ENCODE measurements at regions not wholly inside any gene's neighbourhood (a gene's known extent, or its start where the extent isn't known, plus 50 kb on each side); places are given as distances from the start of the nearest gene placed in this dataset.
"Not testable (repeated sequence)": the region's sequence is repeated elsewhere in the genome, so short reads cannot be mapped to it uniquely, and the experiment has no call there.

DNA sequence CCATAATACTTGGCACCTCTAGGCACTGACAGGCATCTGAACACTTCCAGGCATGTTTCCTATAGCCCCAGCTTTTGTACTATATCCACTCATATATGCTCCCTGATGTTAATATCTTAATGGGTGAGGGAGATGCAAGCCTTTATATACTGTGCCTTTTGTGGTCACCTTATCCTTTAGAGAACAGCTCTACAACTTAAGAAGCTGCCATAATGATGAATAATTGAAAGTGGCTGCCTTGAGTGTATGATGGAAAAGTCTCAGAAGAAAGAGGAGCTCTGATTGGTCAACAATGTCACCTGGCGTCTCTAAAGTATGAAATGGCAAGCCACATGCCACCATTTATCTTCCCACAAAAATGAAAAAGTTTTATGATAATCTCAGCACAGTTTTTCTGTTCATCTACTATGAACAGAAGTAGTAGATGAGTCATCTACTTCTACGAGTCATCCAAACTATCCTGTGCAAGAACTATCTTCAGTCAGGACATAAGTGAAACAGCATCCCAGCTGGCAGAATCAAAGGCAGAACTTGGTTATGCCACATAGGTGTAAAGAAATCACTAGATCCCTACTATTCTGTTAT lies 997.9 kb upstream of the CELF4 start:
- in situ Hi-C loops (cut with HindIII; ENCODE audit: low pct_unique_long_range_greater_than_20kb, low sequenced_read_pairs): no loop called here
- no peak for DNase-seq (ENCODE audit: low read depth)

GRCh38 chr18:38557006-38557405 lies 991.4 kb upstream of the CELF4 start:
- in situ Hi-C loops (cut with HindIII; ENCODE audit: low pct_unique_long_range_greater_than_20kb, low sequenced_read_pairs): no loop called here
- no peak for DNase-seq (ENCODE audit: low read depth)

DNA sequence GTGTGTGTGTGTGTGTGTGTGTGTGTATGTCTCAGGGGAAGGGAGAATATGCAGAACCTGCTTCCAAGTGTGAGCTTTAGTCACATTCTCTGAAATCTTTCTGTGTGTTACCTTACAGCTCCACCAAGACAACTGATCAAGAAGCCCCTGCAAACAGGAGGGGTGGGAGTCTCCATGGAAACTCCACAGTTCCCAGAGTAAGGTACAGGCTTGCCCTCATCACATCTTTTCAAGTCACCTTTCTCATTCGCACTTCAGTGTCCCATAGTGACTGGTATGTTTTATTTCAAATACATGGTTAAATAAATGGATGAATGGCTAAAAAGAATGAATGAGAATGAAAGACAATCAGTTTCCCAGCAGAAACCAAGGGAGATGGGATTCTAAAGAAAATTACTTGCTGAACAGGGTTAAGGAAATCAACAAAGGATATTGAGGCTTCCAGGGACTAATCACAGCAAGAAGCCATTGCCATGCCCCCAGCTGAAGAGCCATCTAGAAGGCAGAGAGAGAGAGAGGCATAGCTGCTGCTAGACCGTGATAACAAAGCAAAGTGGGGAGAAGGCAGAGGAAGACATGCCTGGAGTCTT lies 987.2 kb upstream of the CELF4 start:
- in situ Hi-C loops (cut with HindIII; ENCODE audit: low pct_unique_long_range_greater_than_20kb, low sequenced_read_pairs): no loop called here
- DNase-seq (ENCODE audit: low read depth): no peak

- no peak for DNase-seq (ENCODE audit: low read depth)
- in situ Hi-C loops (cut with HindIII; ENCODE audit: low pct_unique_long_range_greater_than_20kb, low sequenced_read_pairs): no loop called here
Measured at GRCh38 chr18:38551881-38552280, 986.3 kb upstream of the CELF4 start.

DNA sequence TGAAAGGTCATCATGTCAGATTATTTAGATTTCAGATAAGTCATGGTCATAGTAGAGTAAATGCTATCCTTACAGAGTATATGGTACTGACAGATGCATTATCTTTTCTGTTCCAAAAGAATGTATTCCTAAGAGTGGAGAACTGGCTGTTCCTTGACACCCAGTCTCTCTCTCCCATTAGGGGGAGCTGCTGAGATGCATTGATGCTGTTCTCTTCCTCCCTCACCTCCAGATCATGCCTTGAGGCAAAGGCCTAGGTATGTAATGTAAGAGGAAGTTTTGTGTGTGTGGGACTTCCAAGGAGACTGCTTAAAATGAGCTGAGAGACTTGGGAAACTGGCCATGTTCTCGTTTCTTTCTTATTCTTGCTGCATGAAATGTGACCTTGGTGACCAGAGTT lies 979.5 kb upstream of the CELF4 start:
- DNase-seq (ENCODE audit: low read depth): peak; percentile 1

GRCh38 chr18:38539856-38540255 lies 974.3 kb upstream of the CELF4 start:
- DNase-seq (ENCODE audit: low read depth): no peak
- in situ Hi-C loops (cut with HindIII; ENCODE audit: low pct_unique_long_range_greater_than_20kb, low sequenced_read_pairs): no loop called here

More for the DNA sequence above, 979.5 kb upstream of the CELF4 start:
- in situ Hi-C loops (cut with HindIII; ENCODE audit: low pct_unique_long_range_greater_than_20kb, low sequenced_read_pairs): no loop called here

DNA sequence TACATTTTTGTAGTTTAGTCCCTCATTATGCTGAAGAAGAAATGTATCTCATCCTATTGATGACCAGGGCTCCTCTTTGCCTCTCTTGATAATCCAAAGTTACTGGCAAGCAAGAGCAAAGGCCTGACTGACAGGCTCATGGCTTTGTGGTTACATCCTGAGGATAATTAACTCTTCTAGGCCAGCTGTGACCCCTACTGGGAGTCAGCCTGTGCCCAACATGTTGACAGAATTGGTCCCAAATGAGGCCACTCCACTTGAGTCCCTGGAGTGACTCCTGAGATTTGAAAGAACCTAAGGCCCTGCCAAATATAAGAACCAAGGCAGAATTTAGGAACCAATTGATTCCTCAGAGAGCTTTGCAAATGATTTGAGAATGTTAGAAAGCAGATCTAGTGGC lies 973.8 kb upstream of the CELF4 start:
- in situ Hi-C loops (cut with HindIII; ENCODE audit: low pct_unique_long_range_greater_than_20kb, low sequenced_read_pairs): no loop called here

GRCh38 chr18:38534073-38534472 lies 968.5 kb upstream of the CELF4 start:
- no peak for DNase-seq (ENCODE audit: low read depth)
- in situ Hi-C loops (cut with HindIII; ENCODE audit: low pct_unique_long_range_greater_than_20kb, low sequenced_read_pairs): no loop called here

More for the DNA sequence above, 973.8 kb upstream of the CELF4 start:
- DNase-seq (ENCODE audit: low read depth): no peak

DNA sequence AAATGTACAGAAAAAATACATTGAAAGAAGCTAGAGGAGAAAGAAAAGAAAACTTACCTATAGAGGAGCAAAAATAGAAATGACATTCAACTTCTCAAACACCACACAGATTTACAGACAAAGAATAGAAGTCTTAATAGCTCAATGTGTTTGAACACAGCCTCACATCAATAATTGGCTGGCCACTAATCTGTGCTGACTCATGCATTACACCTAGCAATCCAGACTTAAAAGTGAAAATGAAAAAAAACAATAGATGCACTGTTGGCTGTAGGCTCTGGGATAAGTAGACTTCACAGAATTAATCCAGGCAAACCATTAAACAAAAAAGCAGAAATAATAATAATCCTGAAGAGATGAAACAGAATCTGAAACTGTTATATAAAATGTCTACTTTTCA lies 961.3 kb upstream of the CELF4 start:
- DNase-seq (ENCODE audit: low read depth): no peak
- in situ Hi-C loops (cut with HindIII; ENCODE audit: low pct_unique_long_range_greater_than_20kb, low sequenced_read_pairs): no loop called here

DNA sequence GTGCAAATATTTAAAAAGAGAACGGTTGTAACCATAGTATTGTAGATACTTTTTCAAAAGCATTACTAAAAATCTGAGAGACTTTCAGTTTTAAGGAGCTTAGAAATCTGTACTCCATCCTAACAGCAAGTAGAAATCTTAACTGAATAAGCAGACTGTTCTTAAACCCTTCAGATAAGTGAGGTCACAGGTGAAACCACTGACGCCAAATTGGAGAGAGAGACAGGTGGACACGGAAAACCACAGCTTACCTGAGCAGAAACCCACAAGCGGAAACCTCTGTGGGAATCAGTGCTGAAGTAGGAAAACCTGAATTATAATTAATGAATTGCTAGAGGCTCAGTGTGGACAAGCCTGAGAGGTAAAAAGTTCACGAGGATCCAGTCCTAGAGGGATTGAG lies 959.4 kb upstream of the CELF4 start:
- DNase-seq (ENCODE audit: low read depth): no peak
- in situ Hi-C loops (cut with HindIII; ENCODE audit: low pct_unique_long_range_greater_than_20kb, low sequenced_read_pairs): no loop called here

- DNase-seq (ENCODE audit: low read depth): no peak
- in situ Hi-C loops (cut with HindIII; ENCODE audit: low pct_unique_long_range_greater_than_20kb, low sequenced_read_pairs): no loop called here
Measured at GRCh38 chr18:38520786-38521185, 955.2 kb upstream of the CELF4 start.

GRCh38 chr18:38502539-38502938 lies 936.9 kb upstream of the CELF4 start:
- no peak for DNase-seq (ENCODE audit: low read depth)

GRCh38 chr18:38497266-38497665 lies 931.7 kb upstream of the CELF4 start:
- in situ Hi-C loops (cut with HindIII; ENCODE audit: low pct_unique_long_range_greater_than_20kb, low sequenced_read_pairs): no loop called here
- no peak for DNase-seq (ENCODE audit: low read depth)

More at GRCh38 chr18:38502539-38502938, 936.9 kb upstream of the CELF4 start:
- in situ Hi-C loops (cut with HindIII; ENCODE audit: low pct_unique_long_range_greater_than_20kb, low sequenced_read_pairs): no loop called here

- DNase-seq (ENCODE audit: low read depth): no peak
- in situ Hi-C loops (cut with HindIII; ENCODE audit: low pct_unique_long_range_greater_than_20kb, low sequenced_read_pairs): no loop called here
Measured at GRCh38 chr18:38496222-38496793, 930.7 kb upstream of the CELF4 start.

- no peak for DNase-seq (ENCODE audit: low read depth)
Measured at GRCh38 chr18:38494065-38494464, 928.5 kb upstream of the CELF4 start.

GRCh38 chr18:38491195-38491594 lies 925.6 kb upstream of the CELF4 start:
- in situ Hi-C loops (cut with HindIII; ENCODE audit: low pct_unique_long_range_greater_than_20kb, low sequenced_read_pairs): no loop called here
- DNase-seq (ENCODE audit: low read depth): no peak

More at GRCh38 chr18:38494065-38494464, 928.5 kb upstream of the CELF4 start:
- in situ Hi-C loops (cut with HindIII; ENCODE audit: low pct_unique_long_range_greater_than_20kb, low sequenced_read_pairs): no loop called here

DNA sequence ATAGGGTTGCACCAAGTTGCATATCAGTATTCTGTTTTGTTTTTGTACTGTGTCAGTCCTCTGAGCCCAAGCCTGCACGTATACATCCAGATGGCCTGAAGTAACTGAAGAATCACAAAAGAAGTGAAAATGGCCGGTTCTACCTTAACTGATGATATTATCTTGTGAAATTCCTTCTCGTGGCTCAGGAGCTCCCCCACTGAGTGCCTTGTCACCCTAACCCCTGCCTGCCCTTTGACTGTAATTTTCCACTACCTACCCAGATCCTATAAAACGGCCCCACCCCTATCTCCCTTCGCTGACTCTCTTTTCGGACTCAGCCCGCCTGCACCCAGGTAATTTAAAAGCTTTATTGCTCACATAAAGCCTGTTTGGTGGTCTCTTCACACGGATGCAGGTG lies 924.1 kb upstream of the CELF4 start:
- DNase-seq (ENCODE audit: low read depth); in situ Hi-C loops (cut with HindIII; ENCODE audit: low pct_unique_long_range_greater_than_20kb, low sequenced_read_pairs): not testable (repeated sequence)

DNA sequence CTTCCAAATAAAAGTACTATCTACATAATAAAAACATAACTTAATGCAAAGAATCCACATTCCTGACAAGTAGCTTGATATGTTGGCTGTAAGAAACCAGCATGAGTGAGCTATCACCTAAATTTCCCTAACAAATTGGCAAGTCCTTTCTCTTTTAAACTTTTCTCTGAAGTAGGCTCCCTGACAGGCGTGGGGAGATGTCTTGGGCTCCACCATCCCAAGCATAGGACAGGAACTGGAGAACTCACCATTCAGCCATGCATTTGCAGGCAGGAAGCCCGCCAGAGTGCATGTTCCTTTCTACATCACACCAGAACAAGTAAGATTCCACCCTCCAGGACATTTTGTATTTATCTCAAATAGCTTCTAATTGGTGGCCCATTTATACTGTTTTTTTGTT lies 921.9 kb upstream of the CELF4 start:
- in situ Hi-C loops (cut with HindIII; ENCODE audit: low pct_unique_long_range_greater_than_20kb, low sequenced_read_pairs): no loop called here
- no peak for DNase-seq (ENCODE audit: low read depth)

DNA sequence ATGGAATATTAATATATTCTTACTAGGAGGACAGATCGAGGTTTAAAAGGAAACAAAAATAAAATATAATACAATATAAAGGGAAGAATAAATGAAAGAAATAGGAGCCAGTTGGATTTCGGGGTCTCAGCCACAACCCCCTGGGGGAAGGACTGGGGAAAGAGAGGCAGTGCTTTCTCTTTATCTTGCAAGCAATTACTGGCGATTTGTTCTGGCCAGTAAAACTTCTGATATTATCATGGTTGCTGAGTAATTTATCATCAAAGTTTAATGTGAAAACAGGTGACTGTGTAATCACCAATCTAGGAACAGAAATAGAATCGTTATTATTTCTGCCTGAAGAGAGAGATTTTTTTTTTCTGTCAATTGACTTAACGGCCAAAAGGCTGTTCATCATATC lies 917.7 kb upstream of the CELF4 start:
- no peak for DNase-seq (ENCODE audit: low read depth)
- in situ Hi-C loops (cut with HindIII; ENCODE audit: low pct_unique_long_range_greater_than_20kb, low sequenced_read_pairs): no loop called here

DNA sequence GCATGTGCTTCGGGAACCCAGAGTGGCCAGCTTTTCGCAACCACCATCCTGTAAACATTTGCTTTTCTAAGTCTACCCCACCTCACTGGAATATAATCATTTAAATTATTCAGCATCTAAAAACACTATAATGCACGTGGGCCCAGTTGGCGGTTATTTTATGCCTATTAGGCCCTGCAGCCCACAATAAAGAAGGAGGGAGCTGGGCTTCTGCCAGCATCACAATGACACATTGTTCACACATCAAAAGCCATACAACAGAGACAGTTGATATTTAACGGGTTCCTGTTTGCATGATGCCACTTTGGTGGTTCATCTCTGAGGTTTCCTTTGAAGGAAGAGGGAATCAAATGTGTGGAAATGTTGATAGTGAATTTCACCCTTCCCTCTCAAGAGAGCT lies 916.0 kb upstream of the CELF4 start:
- in situ Hi-C loops (cut with HindIII; ENCODE audit: low pct_unique_long_range_greater_than_20kb, low sequenced_read_pairs): no loop called here
- no peak for DNase-seq (ENCODE audit: low read depth)

Measured in Caki2 (cell line).